RPMI8226 (cell line): ENCODE measurements at regions not wholly inside any gene's neighbourhood (a gene's known extent, or its start where the extent isn't known, plus 50 kb on each side); places are given as distances from the start of the nearest gene placed in this dataset.
"Not testable (repeated sequence)": the region's sequence is repeated elsewhere in the genome, so short reads cannot be mapped to it uniquely, and the experiment has no call there.

Experiments used
- DNase-seq: peaks from one replicate; pipeline ENCODE4 v3.0.0-alpha.2; 2015

DNA sequence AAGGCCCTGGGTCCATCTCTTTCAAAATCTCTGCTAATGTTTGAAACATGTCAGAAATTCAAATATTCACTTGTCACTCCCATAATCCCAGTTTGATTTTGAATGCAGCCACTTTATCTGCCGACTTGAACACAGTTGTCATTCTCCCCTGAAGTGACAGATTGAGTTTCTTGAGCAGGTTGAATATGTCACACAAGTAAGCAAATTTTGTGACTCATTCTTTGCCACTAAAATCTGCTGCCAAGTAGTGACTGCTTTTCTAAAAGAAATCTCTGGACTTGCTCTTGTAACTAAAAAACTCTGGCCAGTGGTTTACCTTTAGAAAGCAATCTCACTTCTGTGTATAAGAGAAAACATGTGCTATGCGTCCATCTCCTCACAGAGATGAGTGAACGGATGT lies 357.1 kb downstream of the LMO7 start:
- DNase-seq = no peak

DNA sequence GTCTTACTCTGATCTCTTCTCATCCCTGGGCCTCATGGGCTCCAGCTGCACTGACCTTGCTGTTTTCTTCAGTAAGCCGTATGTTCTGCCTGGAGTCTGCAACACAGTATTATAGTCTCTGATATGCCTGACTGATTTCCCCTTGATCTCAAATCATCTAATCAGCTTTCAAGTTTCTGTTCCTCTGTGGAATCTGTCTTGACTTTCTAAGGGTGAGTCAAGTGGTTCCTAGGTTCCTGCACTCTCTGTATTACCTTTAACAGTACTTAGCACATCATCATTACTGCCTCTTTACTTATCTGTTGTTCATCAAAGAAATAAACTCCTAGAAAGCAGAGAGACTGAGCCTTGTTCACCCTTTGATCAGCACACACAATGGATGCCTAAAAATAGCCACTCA lies 350.7 kb downstream of the LMO7 start:
- DNase-seq = no peak

DNA sequence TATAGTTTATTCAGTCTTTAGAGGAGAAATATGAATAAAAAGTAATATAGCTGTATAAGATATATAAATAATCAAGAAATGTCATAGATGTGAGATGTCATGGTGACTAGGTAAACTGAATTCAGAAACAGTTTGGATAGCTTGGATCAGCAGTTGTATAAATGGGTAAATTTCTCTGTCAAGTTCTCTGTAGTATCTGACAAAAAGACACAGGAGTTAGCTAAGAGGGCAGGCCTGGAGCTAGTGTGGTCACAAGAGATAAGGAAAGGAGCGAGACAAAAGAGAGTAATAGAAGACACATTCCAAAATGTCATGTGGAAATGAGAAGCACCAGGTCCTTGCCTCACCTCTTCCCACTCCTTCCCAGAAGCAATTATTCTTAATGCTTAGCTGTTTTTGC lies 349.0 kb downstream of the LMO7 start:
- DNase-seq = no peak

DNA sequence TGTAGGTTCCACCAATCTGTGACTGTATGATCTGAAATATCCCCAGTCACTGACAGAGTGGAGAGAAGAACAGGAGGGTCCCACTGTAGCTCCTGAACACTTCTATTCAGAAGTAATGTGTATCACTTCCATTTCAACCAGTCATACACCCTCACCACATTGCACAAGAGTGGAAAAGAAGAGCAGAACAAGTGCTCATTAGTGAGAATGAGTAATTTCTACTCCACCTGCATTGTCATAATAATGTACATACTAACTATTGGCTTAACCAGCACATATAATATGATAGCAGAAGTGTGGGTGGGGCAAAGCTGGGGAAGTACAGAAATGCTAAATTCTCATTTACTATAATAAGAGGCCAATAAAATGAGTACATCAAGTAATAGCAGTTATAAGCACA lies 342.7 kb downstream of the LMO7 start:
- DNase-seq = no peak

DNA sequence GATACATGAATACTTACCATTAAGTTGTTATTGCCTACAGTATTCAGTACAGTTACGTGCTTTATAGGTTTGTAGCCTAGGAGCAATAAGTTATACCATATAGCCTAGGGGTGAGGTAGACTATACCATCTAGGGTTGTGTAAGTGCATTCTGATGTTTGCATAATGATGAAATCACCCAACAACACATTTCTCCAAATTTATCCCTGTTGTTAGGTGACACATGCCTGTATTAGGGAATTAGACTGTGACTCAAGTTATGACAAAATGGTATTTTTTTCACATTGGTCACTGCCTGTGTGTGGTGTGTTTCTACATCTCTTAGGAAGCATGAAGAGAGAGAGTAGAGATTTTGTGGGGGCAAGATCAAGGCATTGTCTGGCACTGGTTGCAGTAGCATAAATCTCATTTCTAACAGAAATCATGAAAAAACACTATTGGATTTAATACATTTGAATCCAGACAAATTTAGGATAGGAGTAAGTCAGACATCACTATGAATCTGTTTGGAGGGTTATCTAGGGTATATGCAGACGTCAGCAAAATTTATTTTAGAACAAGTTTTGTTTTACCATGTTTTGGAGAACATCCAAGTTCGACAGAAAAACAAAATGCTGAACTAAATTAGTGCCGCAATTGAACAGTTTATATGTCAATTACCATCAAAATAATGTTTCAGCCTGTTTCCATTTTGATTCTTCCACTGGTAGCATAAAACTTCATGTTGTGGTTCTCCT lies 332.1 kb downstream of the LMO7 start:
- no peak for DNase-seq

DNA sequence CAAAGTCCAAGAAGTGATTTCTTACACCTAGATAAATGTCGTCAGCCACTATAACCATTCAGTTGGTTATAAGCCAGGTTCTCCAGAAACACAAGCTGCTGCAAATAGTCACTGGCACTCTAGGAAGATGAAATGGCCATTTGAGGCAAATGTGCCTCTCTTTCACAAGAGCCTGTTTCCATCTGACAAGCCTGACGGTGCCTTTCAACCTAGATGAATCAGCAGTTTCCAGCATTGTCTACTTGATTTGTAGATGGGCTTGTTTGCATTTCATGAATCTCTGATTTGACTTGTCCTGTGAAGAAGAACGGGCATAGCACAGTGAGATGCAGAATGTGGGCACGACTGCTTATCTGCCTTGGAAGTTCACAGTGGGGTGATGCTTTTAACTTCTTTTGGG lies 327.2 kb downstream of the LMO7 start:
- no peak for DNase-seq

DNA sequence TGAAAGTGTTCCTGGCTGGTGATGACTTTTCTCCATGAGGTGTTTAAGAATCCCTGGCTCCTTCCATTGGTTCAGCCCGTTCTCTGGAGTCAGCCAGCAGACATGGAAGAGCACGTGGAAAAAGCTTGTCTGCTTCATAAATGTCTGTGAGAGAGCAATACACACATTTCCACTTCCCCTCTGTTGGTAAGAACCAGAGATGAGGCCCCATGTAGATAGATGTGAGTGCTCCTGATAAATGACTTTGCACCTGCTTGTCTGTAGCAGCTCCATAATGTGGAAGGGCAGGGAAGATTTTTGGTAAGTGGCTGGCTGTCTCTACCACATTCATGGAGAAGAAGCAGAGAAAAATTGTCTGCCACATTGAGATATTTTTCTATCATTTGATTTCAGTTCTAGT lies 325.8 kb downstream of the LMO7 start:
- DNase-seq = no peak

DNA sequence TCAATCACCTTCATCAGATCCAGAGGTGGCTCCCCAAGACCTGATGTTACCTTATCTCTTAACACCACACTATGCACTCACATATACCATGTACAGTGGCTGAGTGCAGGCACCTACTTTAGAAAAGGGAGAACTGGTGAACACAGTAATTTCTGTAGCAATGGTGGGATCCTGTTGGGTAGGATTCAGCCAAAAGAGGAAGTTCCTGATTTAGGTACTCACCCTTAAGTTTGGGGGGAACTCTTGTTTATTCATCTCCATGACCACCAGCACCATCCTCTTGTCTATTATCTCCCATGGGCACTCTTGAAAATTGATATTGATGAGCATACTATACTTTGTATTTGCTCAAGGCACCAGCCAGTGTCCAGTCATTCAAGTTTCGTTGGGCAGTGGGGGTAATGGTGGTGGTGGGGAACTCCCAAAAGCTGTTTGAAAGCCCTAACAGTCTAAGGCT lies 324.4 kb downstream of the LMO7 start:
- DNase-seq = no peak

DNA sequence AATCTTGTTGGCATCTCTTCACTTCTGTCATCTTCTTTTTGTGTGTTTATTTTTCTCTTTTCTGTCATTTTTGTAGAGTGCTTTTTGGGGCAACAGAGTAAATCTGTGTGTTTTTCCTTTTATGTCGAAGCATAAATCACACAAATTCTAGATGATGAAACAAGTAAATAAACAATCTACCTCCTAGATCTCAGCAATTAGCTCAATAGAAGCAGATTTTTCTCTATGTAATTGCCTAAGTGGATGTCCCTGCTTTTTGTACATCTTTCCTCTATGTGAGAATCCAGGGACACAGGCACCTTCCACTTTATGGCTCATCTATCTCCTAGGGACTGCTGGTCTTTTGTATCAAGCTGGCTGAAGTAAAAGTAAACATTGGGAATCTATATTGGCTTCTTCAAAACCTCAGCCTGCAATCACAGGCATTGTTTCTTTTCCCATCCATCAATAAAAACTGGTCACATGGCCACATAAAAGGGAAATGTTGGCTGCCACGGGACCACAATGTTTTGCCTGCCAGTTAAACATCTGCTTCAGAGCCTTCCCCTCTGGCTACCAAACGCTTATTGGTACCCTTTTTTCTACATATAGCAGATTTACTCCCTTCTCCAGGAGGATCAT lies 323.8 kb downstream of the LMO7 start:
- DNase-seq = no peak

DNA sequence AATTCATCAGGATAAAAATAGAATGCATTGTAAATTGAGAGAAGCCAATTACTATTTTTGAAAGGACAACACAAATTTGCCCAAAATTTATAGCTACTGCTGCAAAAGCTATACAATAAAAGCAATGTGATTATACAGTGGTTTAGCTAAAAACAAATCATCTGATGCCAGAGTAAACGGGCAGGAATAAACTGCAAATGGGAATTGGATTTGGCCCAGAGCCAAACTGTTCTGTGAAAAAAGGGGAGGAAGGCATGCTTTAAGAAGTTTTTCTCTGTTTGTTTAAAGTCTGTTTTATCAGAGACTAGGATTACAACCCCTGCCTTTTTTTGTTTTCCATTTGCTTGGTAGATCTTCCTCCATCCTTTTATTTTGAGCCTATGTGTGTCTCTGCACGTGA lies 317.5 kb downstream of the LMO7 start:
- not testable (repeated sequence) for DNase-seq

DNA sequence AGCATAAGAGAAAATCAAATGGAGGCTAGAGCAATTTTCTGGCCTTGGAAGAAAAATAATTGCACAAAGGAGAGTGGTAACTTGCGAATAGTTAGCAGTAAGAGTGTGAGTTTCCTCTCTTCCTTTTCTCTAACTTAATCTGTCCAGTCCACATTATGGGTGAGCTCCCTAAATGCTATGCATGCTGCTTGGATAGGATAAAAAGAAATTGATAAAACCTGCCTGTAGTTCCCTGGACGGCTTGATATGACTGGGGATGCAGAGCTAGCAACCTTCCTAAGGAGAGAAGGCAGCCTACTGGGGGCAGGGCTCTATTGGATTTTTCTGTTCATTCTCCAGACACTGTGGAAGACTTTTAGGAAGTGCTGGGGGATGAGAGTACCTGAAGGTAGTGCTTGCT lies 311.3 kb downstream of the LMO7 start:
- no peak for DNase-seq

DNA sequence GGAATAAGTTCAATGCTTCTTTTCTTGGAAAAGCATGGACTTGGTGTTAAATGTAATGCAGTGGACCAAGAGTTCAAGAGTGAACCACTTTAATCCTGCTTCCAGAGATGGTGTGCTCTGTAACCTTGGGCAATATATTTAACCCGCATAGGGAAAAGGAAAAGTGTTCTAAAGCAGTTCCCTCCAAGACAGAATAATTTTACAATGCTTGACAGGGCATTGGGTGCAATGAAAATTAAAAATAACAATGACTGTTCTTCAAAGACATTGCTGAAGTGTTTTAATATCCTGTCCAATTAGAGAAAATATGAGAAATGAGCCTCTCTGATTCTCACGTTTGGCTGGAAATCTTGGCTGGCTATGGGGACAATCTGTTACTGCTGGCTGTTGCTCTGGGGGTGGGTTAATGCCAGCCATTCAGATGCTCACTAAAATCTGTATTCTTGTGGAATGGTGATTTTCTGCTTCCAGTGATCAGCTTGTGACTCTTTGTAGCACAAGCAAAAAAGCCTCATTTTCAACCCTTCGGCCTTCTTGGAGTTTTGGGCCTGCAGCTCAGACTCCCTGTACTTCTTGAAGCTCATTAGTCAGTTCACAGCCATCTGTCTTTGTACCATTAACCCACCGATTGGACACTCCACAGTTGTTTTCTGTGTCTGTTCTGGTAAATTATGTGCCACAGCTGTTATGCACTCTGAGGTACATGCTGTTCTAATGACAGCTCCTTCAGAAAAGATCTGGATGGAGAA lies 310.6 kb downstream of the LMO7 start:
- no peak for DNase-seq

DNA sequence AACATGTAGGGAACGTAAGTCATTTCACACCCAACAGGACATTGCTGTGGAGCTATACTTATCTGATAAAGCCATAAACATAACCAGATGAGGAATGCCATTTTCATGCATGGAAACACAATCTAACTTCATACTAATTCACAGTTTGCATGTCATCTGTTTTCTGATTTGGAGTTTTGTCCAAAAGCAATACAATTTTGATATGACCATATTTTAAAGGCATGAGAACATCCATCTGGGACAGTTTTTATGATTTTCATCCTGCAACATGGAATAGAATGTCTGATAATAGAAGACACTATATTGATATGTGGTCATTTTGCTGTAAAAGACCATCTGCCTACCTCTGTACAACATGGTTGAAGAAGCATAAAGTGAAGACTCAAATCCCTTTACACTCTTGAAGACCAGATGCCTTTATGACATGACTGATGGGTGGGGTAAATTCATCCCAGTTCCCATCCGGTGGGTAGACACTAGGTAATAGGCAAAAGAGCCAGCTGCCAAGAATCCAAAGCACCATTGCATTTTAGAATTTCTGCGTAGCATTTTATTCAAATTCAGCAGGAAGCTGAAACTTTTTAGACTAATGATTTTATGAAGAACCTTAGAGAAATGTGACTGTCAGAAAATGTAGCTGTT lies 309.8 kb downstream of the LMO7 start:
- no peak for DNase-seq

DNA sequence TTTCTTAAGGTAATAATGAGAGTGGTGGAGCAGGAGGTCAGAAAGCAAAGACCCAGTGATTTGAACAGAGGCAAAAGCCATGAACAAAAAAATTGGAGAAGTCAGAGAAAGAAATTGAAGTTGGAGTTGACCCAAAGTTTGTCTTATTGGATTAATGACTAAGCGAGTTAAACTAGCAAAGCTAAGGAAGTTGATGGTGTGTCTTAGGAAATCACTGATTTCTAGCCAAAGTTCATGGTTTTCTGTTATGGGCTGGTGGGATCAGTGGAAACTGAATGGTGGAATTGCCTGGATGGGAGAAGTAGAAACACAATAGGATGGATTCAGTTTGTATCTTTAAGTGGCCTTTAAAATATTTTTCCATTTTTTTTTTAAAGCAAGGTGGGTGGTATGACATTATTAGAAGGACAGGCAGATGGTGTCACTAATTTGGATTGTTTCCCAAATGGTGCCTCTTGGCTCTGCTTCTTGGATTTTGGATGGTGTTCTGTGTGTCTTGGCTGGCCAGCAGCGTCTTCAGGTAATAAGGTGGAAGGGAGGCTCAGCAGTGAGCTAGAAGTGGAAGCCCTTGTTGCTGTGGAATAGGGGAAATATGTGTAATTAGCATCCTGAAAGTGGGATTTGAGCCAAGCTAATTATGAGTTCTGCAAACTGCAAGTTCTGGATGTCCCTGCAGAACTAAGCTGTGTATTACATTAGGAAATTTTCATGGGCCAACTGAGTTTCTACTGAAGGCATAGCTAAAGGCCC lies 302.9 kb downstream of the LMO7 start:
- no peak for DNase-seq

DNA sequence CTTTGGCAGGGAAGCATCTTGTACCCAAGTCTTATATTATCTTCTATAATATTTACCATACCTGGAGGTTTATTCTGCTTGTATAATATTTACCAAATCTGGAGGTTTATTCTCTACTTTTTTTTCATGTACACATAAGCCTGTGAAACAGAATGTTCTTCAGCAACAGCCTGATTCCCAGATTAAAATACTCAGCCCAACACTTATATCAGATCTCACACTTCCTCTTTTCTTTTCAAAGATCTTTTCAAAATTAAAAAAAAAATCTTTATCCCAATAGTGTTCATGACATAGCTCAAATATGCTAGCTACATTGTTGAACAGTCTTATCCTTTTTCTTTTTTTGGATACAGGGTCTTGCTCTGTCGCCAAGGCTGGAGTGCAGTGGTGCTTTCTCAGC lies 300.7 kb downstream of the LMO7 start:
- DNase-seq = no peak

DNA sequence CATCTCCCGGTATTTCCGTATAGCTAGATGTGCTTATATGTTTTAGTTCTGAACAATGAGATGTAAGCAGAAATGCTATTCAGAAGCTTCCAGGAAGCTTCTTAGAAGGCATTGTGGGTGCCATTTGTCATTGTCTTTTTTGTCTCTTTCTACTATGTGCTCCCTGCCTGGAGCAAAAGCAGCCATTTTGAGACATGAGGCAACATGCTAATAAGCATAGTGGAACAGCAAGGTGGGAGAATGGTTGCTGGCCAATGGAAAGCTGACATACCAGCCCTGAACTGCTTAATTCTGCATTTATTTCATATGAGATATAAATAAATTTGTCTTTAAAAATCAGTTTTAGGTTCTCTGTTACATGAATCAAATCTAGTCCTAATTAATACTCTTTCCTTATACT lies 299.7 kb downstream of the LMO7 start:
- DNase-seq = no peak

DNA sequence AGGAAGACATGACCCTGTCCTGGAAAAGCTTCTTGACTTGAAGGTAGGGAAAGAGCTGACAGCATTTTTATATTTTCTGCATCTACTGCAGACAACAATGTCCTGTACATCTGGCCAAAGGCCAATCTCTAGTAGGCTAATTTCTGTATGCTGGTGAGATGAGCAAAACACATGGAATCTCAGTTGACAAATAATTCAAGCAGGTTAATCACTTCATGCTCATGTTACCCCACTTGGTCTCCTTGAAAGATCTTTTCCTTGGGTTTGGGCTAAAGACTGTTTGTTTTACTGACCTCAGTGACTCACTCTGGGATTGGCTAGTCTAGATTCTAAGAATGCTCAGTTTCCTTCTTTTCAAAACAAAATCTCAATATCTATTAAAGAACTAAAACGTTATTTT lies 298.8 kb downstream of the LMO7 start:
- no peak for DNase-seq

DNA sequence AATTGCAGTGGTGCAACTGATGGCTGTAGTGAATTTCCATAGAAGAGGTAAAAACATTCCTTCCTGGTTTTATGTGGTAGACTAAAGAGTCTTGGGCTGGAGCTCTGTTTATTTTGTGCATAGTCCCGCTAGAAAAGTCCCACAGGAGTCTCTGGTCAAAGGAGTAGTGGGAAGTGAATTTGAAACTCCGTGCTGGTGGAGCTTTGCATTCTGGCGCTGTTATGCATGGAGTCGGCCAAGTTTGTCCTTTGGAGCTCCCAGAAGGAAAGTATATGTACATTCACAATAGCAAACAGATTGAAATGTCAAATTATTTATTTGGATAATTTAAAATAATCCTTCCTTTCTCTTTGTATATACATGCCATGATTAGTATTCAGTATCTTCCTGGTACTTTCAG lies 296.5 kb downstream of the LMO7 start:
- no peak for DNase-seq

DNA sequence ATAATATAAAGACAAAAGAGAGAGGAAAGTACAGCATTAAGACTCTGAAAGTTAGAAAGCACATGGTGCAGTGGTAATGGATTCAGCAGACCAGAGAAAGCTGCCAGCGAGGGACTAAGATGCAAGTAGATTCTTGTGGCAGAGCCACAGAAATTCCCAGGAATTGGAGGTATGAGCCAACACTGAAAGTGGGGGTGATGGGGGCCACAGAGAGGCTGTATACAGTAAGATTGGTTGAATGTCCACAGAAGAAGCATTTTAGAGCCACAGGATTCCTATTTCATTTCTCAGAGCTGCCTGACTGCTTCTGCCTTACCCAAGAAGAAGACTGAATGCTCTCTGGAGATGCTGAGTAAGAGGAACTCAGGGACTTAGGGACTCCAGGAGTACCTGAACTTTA lies 295.0 kb downstream of the LMO7 start:
- no peak for DNase-seq

DNA sequence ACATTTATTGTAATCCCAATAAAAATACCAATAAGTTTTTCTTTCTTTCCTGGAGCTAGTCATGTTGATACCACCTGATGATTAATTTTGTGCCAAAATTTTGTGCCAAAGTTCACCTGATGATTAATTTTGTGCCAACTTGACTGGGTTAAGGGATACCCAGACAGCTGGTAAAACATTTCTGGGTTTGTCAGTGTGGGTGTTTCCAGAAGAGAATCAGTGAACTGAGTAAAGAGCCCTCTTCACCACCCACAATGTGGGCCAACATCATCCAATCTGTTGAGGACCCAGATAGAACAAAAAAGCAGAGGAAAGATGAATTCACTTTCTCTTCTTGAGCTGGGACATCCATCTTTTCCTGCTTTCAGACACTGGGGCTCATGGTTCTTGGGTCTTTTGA lies 292.9 kb downstream of the LMO7 start:
- no peak for DNase-seq

DNA sequence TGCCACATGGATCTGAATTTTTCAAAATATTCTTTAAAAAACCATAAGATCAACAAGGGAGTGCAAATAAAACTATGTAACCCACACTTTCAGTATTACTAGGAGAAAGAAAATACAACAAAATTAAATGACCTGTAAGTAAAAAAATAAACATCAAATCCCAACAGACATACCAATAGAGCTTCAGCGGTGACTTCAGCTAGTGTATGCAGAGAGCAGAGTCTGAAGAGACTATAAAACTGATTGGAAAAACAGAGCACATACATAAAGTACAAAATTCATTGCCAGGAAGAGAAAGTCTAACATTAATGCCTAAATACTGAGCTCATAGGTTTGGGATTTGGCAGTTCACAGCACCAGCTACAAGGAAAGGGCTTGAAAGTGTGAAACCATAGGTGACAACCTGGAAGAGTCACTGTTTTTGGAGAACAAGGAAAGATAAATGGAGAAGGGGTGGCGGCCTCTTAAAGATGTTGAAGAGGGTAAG lies 291.1 kb downstream of the LMO7 start:
- no peak for DNase-seq

DNA sequence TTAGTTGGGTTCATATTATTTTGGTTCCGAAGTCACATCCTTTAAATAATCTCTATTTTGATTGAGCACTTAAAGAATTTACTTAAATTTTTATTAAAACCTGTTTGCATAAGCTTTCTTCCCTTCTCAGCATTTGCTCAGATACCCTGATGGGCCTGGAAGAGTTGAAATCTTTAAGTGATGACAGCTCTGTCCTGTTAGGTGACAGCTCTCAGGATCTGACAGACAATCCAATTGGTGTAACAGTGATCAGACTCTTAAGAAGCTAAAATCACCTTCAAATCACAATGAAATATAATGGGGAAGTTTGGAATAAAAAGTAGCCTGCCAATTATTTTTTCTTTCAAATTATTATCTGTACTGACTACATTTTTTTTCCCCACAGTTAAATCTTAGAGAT lies 284.4 kb downstream of the LMO7 start:
- no peak for DNase-seq

DNA sequence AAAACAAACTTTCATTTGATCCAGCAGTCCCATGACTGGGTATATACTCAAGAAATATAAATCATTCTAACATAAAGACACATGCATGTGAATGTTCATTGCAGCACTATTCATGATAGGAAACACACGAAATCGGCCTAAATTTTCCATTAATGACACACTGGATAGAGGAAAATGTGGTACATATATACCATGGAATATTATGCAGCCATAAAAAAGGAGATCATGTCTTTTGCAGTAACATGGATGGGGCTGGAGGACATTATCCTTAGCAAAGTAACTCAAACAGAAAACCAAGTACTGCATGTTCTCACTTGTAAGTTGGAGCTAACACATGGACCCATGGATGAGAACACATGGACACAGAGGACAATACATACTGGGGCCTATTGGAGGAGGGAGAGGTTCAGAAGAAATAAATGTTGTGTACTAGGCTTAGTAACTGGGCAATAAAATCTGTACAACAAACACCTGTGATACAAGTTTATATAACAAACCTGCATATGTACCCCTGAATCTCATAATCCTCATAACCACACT lies 283.6 kb downstream of the LMO7 start:
- no peak for DNase-seq
